HuH-7 (cell line): ENCODE measurements at regions not wholly inside any gene's neighbourhood (a gene's known extent, or its start where the extent isn't known, plus 50 kb on each side); places are given as distances from the start of the nearest gene placed in this dataset.
A peak's percentile ranks its signal among the peaks of the same experiment; 100 is the strongest.
"Not testable (repeated sequence)": the region's sequence is repeated elsewhere in the genome, so short reads cannot be mapped to it uniquely, and the experiment has no call there.

Experiments
- DNase-seq: peaks from one replicate; pipeline ENCODE4 v3.0.0; 2011; ENCODE audit warnings: low spot score

DNA sequence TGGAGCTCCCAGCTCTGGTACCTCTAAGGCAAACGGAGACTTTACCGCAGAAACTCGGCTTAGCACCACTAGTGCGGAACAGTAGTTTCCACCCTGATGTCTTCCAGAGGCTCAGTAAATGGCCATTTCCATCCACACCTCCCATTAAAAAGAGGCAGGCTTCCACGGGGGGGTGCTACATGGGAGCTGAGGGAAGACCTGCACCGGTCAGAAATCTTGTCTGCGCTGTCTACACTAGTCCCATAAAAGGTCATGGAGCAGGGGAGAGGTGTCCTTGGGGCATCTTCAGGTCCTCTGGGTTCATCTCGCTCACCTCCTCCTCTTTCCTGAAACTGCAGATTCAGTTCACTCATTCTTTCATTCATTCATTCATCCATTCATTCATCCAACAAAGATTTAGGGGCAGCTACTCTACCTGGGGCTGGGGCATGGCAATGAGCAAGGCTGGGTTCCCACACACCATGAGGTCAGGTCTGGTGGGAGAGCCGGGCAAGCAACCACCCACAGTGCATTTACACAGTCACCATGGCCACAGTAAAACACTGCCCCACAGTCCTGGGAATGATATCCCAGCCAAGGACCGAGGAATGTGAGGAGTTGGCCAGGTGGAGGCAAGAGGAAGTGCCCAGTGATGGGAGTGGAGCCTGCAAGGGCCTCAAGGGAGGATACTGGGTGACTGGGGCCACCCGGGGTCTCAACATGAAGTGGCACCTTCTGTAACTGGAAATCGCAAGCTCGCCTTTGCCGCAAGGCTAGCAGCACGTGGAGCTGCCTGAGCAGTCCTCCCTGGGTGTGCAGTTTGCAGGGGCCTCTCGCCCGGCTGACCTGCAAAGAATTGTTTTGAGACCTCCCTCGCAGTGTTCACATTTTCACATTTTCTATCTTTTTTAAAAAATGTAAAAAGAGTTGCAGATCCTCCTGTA lies 180.2 kb upstream of the RAB6C start:
- no peak for DNase-seq

DNA sequence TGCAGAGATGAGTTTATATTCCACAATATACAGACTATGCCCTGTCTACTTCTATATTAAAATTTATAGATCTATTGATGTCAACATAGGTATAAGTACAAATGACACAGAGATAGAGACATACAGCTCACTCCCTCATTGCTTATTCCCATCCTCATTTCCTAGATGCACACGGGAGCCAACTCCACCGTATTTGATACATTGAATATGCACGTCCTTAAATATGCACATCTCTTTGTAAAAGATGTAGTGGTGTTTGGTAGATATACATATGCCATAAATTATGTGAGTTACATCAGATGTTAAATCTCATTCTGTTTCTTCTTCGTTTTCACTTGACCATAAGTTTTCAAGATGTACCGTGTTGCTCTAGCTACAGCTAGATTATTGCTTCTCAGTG lies 179.2 kb upstream of the RAB6C start:
- no peak for DNase-seq

DNA sequence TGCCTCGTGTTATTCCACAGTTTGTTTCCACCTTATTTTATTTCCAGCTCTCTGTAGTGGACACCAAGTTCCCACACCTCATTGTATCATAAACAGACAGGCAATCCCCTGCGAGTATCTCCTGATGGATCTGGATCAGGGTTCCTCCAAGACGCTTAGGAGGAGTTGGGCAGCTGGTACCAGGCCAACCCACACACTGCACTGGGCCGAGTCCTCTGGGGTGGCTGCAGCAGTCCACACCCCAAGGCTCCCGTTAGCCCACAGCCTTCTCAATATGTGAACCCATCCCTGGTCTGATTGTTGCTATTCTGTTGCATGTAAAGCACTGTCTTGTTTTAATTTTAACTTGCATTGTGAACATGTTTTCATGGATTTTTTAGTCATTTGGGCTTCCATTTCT lies 178.8 kb upstream of the RAB6C start:
- DNase-seq = no peak

DNA sequence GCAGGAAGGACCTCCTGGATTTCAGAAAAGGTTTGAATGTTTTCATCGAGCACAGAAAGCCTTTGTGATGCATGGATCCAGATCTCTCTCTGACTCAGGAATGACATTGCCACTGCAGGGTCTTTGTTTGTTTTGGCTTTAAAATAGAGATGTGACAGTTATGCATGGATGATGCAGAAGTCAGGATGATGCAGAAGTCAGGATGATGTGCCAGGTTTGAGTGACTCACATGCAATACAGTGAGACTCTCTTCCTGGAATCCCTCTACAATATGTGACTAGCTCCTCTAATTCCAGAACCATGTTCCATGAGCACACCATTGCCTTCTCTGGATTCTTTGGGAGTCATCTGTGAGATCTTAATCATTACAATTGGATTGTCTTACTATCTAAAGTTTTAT lies 177.9 kb upstream of the RAB6C start:
- no peak for DNase-seq

DNA sequence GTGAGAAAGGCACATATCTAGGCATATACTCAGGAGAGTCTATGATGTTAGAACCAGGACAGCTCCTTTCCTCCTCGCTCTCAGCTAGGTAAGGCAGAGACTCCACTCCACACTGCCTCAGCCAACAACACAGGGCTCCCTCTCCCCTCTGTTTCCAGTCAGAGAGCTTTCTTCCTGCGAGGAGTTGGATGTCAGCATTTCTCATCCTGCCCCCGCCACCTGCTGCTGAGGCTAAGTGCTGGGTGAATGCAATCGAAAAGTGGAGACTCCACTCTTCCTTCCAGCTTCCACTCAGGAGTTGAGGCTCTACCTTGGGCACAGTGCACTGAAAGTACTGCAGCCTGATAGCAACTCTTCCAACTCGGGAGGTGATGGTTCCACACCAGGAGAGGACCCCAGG lies 177.2 kb upstream of the RAB6C start:
- no peak for DNase-seq

DNA sequence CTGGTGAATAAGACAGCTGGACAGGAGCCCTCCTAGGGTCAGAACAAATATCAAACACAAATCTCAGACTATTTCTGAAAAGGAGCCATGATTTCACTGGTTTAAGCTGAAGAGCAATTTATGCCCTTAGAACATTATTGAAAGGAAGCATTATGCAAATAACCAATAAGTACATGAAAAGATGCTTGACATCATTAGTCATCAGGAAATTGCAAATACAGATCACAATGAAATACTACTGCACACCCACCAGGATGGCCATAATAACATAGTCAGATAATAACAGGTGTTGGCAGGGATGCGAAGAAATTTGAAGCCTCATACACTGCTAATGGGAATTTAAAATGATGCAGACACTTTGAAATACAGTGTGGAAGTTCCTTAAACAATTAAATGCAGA lies 176.4 kb upstream of the RAB6C start:
- DNase-seq = no peak

DNA sequence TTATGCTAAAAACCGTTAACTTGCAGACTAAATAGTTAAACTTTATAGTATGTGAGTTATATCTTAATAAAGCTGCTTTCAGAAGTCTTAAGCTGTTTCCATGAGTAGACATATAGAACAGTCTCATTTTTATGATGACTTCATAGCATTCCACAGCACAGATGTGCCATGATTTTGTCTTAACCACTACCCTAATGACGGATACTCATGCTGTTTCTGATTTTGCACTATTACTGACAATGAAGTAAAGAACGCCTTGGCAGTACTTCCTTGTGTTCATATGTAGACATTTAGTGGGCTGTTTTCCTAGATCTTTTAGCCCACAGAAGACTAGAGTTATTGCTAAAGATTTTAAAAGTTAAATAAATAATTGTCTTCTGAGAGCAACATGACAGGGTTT lies 175.6 kb upstream of the RAB6C start:
- no peak for DNase-seq

DNA sequence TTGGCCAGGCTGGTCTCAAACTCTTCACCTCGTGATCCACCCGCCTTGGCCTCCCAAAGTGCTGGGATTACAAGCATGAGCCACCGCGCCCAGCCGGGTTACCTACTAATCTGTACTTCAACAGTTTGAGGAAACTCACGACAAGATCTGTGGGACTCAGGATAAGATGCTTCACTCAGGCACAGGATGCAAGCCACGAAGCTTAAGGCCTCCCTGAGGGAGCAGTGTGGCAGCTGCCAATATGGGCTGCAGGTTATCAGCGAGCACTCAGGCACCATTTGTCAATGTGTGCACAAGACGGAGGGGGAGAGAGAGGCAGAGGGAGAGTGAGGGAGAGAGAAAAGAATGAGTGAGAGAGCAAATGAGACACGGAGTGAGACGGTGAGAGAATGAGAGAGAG lies 173.6 kb upstream of the RAB6C start:
- DNase-seq = no peak

DNA sequence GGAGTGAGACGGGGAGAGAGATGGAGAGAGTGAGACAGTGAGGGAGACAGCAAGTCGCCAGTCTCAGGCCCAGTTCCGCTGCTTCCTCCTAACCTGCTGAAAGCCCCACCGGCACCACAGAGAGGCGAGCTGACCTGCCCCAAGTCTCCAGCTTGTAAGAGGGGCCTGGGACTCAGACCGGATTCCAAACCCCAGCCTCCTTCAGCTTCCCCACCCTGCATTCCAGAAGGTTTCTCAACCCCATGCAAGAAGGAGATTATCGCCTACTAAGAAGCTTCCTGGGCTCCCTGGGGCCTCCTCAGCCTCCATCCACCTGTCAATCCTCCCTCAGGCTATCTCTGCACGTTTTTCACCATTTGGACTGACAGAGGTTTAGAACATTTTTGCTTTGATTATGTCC lies 173.1 kb upstream of the RAB6C start:
- DNase-seq = no peak

DNA sequence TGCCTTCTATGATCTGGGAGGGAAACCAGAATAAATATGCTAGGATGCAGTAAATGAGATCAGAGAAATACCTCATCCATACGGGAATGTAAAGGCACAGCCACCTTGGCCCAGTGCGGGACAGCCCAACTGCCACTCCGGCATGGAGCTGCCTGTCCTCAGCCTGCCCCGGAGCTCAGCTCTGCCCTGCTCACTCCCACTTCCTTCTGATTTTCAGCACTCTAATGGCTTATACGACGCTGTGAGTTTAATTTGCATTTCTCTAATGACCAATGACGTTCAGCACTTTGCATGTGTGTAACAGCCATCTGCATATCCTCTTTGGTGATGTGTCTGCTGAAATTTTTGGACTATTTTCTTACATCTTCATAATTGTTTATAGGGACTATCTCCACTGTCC lies 172.5 kb upstream of the RAB6C start:
- no peak for DNase-seq

DNA sequence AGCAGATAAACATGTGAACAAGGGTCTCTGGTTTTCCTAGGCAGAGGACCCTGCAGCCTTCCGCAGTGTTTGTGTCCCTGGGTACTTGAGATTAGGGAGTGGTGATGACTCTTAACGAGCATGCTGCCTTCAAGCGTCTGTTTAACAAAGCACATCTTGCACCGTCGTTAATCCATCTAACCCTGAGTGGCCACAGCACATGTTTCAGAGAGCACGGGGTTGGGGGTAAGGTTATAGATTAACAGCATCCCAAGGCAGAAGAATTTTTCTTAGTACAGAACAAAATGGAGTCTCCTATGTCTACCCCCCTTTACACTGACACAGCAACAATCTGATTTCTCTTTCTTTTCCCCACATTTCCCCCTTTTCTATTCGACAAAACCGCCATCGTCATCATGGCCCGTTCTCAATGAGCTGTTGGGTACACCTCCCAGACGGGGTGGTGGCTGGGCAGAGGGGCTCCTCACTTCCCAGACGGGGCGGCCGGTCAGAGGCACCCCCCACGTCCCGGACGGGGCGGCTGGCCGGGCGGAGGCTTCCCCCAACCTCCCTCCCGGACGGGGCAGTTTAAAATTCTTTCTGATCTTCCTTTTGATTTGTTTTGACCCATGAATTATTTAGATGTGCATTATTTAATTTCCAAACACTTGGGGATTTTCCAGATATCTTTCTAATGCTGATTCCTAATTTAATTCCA lies 171.7 kb upstream of the RAB6C start:
- DNase-seq = not testable (repeated sequence)

DNA sequence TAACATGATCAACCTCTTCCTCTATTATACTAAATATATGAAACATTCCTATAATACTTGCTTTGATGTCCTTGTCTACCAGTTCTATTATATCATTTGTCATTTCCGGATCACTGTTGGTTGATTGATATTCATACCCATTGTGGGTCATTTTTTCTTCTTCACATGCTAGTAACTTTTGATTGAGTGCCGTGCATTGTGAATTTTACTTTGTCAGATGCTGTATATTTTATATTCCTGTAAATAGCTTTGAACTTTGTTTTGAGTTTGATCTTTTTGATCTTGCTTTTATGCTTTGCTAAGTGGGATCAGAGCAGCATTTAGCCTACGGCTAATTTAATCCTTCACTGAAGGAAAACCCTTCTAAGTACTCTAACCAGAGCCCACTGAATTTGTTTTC lies 168.9 kb upstream of the RAB6C start:
- no peak for DNase-seq

DNA sequence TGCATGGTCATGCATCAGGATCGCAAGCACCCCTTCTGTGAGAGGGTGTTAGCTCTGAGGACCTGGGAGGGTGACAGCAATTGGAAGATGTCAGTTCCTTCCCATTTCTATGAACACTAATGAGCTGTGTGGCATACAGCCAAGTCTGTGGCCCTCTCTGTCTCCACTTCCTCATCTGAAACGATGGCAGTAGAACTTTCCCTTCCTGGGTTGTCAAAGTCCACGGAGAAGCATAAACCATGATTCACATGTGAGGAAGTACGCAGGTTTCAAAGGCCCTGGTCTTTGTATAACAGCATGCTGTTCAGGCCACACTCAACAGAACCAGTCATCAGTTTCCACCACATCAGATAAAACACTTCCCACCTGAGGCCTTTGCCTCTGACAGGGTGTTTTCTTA lies 167.4 kb upstream of the RAB6C start:
- DNase-seq = no peak

DNA sequence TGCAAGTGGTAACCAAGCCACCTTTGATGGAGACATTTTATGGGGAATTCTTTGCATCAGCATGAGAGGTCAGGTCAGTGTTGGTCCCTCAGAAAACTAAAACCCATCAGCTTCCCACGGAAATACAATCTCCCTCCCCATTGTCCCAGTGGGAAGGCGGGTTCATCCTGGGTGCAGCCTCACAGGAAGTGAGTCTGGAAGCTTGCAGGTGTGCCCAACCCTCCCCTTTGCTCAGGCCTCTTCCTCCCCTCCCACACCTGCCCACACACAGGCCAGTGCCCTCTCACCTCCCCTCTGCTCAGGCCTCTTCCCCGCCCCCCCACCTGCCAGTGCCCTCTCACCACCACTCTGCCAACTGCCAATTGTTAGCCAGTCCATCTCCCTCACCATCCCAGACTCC lies 166.8 kb upstream of the RAB6C start:
- no peak for DNase-seq

DNA sequence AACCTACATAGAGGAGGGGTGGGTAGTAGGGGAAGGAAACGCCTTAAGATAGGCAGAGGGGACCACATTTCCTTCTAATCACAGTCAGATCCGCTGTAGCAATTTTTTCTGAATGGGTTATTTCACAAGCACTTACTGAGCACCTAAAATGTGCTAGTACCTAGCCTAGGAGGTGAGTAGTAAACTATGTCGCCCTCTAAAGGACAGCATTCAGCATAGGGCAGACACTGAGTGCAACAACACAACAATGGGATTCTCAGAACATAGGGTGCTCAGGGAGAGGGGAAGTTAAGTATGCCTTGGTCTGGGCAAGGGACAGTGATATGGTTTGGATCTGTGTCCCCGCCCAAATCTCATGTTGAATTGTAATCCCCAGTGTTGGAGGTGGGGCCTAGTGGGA lies 166.1 kb upstream of the RAB6C start:
- DNase-seq = peak; percentile 24

DNA sequence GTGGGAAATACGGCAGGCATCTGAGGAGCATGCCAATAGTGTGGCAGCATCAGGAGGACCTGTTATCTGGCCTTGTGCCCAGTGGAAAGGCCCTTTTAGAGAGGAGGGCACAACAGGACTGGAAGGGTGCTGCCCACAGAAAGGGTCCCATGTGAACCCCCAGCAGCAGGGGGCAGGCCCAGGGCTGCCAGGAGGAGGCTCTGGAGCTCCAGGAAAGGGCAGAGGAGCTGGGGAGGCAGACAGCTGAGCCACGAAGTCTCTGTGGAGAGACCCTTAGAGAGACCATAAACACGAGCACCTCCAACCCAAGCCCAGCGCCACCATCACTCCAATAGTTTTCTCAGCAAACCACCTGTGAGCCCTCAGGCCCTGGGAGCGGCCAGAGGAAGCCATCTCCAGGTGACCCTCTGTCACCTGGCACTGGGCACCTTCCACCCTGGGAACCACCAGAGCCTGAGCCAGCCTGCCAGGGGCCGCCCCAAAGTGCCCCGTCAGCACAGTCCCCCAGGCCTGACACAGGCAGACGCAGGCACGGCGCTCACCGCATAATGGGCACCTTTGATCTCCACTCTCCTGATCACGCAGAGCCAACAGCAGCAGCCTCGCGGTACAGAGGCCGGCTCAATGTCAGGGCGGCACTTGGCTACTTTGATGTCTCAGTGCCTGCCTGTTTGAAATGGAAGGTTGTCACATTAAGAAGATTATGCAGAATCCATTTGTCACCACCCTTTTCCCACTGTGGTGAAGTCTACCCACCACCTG lies 162.5 kb upstream of the RAB6C start:
- DNase-seq = no peak

DNA sequence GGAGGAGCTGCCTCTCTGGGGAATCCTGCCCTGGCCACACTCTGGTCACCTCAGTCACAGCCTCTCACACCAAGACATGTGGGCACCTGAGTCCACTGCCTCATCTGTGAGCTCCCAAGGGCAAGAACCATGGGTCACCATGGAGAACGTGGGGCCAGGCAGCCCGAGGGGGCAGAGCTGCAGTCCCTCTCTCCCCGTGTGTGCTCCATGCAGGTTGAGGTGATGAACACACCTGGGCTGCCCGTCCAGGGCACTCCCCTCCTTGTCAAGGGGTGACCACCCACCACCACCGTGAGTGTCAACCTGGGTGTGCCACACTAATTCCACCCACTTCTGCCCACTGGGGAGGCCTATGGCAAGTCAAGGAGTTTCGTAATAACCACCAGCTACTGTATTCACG lies 159.6 kb upstream of the RAB6C start:
- no peak for DNase-seq

DNA sequence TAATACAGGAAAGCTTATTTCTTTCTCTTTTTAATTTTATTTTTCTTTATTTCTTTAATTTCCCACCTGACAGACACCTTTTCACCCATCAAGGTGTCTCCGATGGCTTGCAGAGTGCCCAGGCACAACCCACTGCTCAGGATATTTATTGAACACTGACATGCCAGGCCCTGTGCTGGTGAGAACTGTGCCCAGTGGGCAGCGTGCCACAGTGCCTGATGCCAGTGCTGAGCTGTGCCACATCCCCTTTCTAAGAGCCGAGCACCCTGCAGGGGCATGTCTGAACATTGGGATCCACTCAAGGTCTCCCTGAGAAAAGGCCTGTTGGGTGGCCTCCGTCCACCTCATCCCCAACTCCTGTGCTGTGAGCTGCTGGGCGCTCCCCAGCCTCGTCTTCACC lies 158.6 kb upstream of the RAB6C start:
- DNase-seq = no peak

DNA sequence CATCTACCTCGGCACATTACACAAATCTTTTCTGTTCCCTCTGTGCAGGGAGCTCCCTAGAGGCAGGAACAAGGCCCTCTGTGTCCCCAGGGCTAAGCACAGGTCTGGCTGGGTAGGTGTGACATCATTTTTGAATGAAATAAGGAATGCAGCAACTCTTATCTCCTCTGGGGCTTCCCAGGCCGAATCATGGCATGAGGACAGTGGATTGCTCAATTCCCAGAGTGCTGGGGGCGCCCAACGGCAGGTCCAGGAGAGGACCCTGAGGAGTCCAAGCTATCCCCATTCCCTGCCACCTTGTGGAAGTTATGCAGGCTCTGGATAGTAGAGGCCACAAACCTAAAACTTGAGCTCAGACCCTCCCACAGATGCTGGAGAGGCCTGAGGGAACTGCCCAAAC lies 158.0 kb upstream of the RAB6C start:
- no peak for DNase-seq

DNA sequence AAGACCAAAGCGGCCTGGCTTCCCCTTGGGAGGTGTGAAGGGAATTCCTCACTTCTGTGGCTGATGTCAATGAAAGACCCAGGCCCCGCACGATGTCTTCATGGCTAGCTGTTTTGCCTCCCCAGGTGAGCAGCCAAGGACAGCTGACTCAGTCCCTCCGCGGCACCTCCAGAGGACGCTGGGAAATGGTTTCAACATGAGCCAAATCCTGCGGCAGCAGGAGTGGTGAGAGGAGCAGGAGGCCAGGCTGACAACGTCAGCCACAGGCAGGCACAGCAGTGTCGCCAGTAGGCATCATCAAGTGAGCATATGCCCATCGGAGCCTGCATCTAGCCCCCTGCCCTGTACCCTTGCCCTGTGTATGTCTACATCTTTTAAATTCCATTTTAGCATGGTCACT lies 156.4 kb upstream of the RAB6C start:
- no peak for DNase-seq

DNA sequence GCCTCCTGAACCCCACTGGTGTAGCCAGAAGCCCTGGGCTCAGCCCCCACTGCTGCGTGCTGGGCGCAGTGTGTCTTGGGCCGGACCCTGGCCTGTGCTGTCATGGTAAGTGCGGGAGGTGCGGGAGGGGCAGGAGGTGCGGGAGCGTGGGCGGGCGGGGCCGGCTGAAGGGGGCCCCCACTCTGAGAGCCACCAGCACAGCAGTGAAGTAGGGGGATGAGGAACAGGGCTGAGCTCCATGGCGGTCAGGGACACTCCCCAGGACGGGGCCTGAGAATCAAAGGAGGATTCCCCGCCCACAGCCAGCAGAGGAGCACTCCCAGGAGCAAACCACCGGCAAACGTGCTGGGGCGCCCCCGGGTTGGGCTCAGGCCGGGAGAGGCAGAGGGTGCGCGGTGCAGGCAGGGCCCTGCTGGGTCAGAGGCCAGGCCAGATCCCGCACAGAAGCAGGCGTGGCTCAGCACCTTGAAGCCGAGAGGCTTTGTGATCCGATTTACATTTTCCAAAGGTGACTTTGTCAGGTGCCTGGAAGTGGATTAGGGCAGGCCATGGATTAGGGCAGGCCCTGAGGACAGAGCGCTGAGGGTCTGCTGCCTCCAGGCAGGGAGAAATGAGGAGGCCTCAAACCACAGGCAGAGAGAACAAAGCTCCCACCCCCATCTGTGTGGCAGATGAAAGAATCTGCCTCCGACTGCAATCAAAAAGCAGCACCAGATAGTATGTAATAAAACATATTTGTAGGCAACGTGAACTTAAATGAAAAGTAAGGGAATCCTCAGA lies 152.0 kb upstream of the RAB6C start:
- DNase-seq = no peak

DNA sequence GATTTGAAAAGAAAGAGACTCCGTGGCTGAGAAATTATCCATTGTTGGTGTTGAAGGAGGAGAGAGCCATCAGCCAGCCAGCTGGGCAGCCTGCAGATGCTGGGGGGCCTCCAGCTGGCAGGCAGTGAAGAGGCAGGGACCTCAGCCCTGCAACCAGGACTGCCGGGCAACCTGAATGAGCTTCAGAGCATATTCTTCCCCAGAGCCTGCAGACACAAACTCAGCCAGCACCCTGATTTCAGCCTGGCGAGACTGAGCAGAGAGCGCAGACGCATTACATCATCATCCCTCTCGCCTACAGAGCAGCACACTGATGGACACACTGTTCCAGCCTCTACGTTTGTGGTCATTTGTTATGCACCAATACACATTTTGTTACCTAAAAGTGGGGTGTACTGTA lies 150.7 kb upstream of the RAB6C start:
- no peak for DNase-seq
